H9 (cell line): ENCODE measurements at regions not wholly inside any gene's neighbourhood (a gene's known extent, or its start where the extent isn't known, plus 50 kb on each side); places are given as distances from the start of the nearest gene placed in this dataset.

Experiments used
- DNase-seq: peaks from one replicate; pipeline ENCODE4 v3.0.0-alpha.2; 2017
- H2AFZ ChIP-seq: one replicate; pipeline ENCODE4 v1.6.1; 2013; ENCODE audit warnings: mild to moderate bottlenecking, low read length, control low read depth, moderate library complexity
- H2AK5ac ChIP-seq: 2 replicates; pipeline ENCODE4 v1.6.1; 2013; ENCODE audit warnings: low read length, control low read depth, mixed read lengths; ENCODE audit not compliant: insufficient read length
- H2BK120ac ChIP-seq: one replicate; pipeline ENCODE4 v1.6.1; 2013; ENCODE audit warnings: low read depth, mild to moderate bottlenecking, low read length, control low read depth, inconsistent platforms; ENCODE audit not compliant: poor library complexity, severe bottlenecking
- H2BK12ac ChIP-seq: 2 replicates; pipeline ENCODE4 v1.6.1; 2013; ENCODE audit warnings: low read length, control low read depth, mixed read lengths, low read depth; ENCODE audit not compliant: insufficient read length
- H2BK15ac ChIP-seq: 2 replicates; pipeline ENCODE4 v1.6.1; 2013; ENCODE audit warnings: low read depth, low read length, control low read depth
- H2BK20ac ChIP-seq: one replicate; pipeline ENCODE4 v1.6.1; 2013; ENCODE audit warnings: low read depth, mild to moderate bottlenecking, low read length, control low read depth, inconsistent platforms; ENCODE audit not compliant: poor library complexity, severe bottlenecking
- H2BK5ac ChIP-seq: 2 replicates; pipeline ENCODE4 v1.6.1; 2013; ENCODE audit warnings: low read length, control low read depth, mixed read lengths; ENCODE audit not compliant: insufficient read length
- H3K14ac ChIP-seq: 2 replicates; pipeline ENCODE4 v1.6.1; 2013; ENCODE audit warnings: low read length, control low read depth; ENCODE audit not compliant: insufficient read depth
- H3K18ac ChIP-seq: 2 replicates; pipeline ENCODE4 v1.6.1; 2013; ENCODE audit warnings: low read depth, mild to moderate bottlenecking, mixed read lengths, low read length, control low read depth; ENCODE audit not compliant: insufficient read length
- H3K23ac ChIP-seq: 2 replicates; pipeline ENCODE4 v1.6.1; 2013; ENCODE audit warnings: low read length, control low read depth, mixed read lengths, low read depth; ENCODE audit not compliant: insufficient read length
- H3K23me2 ChIP-seq: 2 replicates; pipeline ENCODE4 v1.6.1; 2013; ENCODE audit warnings: low read depth, mild to moderate bottlenecking, mixed read lengths, low read length, control low read depth; ENCODE audit not compliant: insufficient read length, poor library complexity, severe bottlenecking
- H3K27ac ChIP-seq: 2 replicates; pipeline ENCODE4 v1.5.1; 2013; ENCODE audit warnings: low read length, control low read depth, mixed read lengths, low read depth; ENCODE audit not compliant: insufficient read length
- H3K27me3 ChIP-seq: 2 replicates; pipeline ENCODE4 v1.6.1; 2013; ENCODE audit warnings: low read length, control low read depth, inconsistent platforms; ENCODE audit not compliant: insufficient read depth
- H3K4ac ChIP-seq: 2 replicates; pipeline ENCODE4 v1.6.1; 2013; ENCODE audit warnings: low read depth, mild to moderate bottlenecking, control low read depth, inconsistent platforms, low read length, moderate library complexity
- H3K4me1 ChIP-seq: 2 replicates; pipeline ENCODE4 v1.6.1; 2013; ENCODE audit warnings: low read length, control low read depth, inconsistent platforms; ENCODE audit not compliant: insufficient read depth
- H3K4me2 ChIP-seq: 2 replicates; pipeline ENCODE4 v1.6.1; 2013; ENCODE audit warnings: low read length, control low read depth, mixed read lengths; ENCODE audit not compliant: insufficient read length, insufficient read depth
- H3K56ac ChIP-seq: 2 replicates; pipeline ENCODE4 v1.6.1; 2013; ENCODE audit warnings: low read depth, mild to moderate bottlenecking, mixed read lengths, low read length, control low read depth; ENCODE audit not compliant: insufficient read length
- H3K79me1 ChIP-seq: 2 replicates; pipeline ENCODE4 v1.6.1; 2013; ENCODE audit warnings: low read depth, mild to moderate bottlenecking, moderate library complexity, low read length, control low read depth, inconsistent platforms; ENCODE audit not compliant: insufficient read depth, poor library complexity, severe bottlenecking
- H3K79me2 ChIP-seq: 2 replicates; pipeline ENCODE4 v1.6.1; 2013; ENCODE audit warnings: low read length, control low read depth, inconsistent platforms; ENCODE audit not compliant: insufficient read depth
- H3K9ac ChIP-seq: 2 replicates; pipeline ENCODE4 v1.6.1; 2013; ENCODE audit warnings: low read length, control low read depth, mixed read lengths; ENCODE audit not compliant: insufficient read length; ENCODE audit errors: extremely low read depth
- H3K9me3 ChIP-seq: one replicate; pipeline ENCODE4 v1.6.1; 2013; ENCODE audit warnings: low read depth, low read length, inconsistent platforms; ENCODE audit not compliant: control insufficient read depth
- H3T11ph ChIP-seq: one replicate; pipeline ENCODE4 v1.6.1; 2013; ENCODE audit warnings: mild to moderate bottlenecking, low read length, control low read depth, inconsistent platforms
- H4K20me1 ChIP-seq: one replicate; pipeline ENCODE4 v1.6.1; 2013; ENCODE audit not compliant: control insufficient read depth, insufficient read length, insufficient read depth
- H4K5ac ChIP-seq: 2 replicates; pipeline ENCODE4 v1.6.1; 2013; ENCODE audit warnings: low read depth, mild to moderate bottlenecking, mixed read lengths, low read length, control low read depth; ENCODE audit not compliant: insufficient read length
- H4K8ac ChIP-seq: replicated peaks from 2 replicates; pipeline ENCODE4 v1.6.1; 2013; ENCODE audit warnings: low read length, control low read depth, mixed read lengths, low read depth; ENCODE audit not compliant: insufficient read length
- H4K91ac ChIP-seq: 2 replicates; pipeline ENCODE4 v1.6.1; 2013; ENCODE audit warnings: low read depth, mild to moderate bottlenecking, moderate library complexity, mixed read lengths, low read length, control low read depth; ENCODE audit not compliant: insufficient read length
- H3K27ac Mint-ChIP-seq, 3 experiments: 2 replicates in 2 of 3; 3 replicates in 1 of 3; pipeline ENCODE4 v1.8.0; 2020 to 2021; ENCODE audit warnings: mixed read lengths in 3 of 3, mild to moderate bottlenecking in 1 of 3, moderate library complexity in 1 of 3
- H3K27me3 Mint-ChIP-seq: 2 replicates; pipeline ENCODE4 v1.8.0; 2021; ENCODE audit warnings: low read depth, mild to moderate bottlenecking, moderate library complexity, mixed read lengths
- H3K36me3 Mint-ChIP-seq, 3 experiments: 2 replicates in 2 of 3; 3 replicates in 1 of 3; pipeline ENCODE4 v1.8.0; 2020 to 2021; ENCODE audit warnings: low read depth in 3 of 3, mixed read lengths in 3 of 3; ENCODE audit not compliant: insufficient read depth in 1 of 3
- H3K4me1 Mint-ChIP-seq, 2 experiments: 2 replicates each; pipeline ENCODE4 v1.8.0; 2020; ENCODE audit warnings: mixed read lengths in 2 of 2
- H3K4me3 Mint-ChIP-seq, 2 experiments: 2 replicates in 1 of 2; 3 replicates in 1 of 2; pipeline ENCODE4 v1.8.0; 2020 to 2021; ENCODE audit warnings: mild to moderate bottlenecking in 2 of 2, mixed read lengths in 2 of 2, moderate library complexity in 1 of 2
- H3K9me3 Mint-ChIP-seq, 2 experiments: 2 replicates in 1 of 2; 3 replicates in 1 of 2; pipeline ENCODE4 v1.8.0; 2020; ENCODE audit warnings: mild to moderate bottlenecking in 2 of 2, mixed read lengths in 2 of 2, moderate library complexity in 1 of 2
- WGBS: extraction: QIAGEN DNeasy Blood & Tissue Kit; methylation state at CpG from one replicate; pipeline ENCODE4 v1.1.7; 2013; ENCODE audit warnings: missing lambda C conversion rate, low lambda C conversion rate, mixed read lengths; ENCODE audit not compliant: insufficient read length; ENCODE audit errors: extremely low coverage; 5-methylcytosine and 5-hydroxymethylcytosine counted together
- TF ChIP-seq, protein P1 (sequence below): fragments of 200-600 bp; sonication (generic); conservative IDR thresholded peaks from 3 replicates; pipeline ENCODE4 v1.8.0; 2021; ENCODE audit warnings: antibody characterized with exemption, mild to moderate bottlenecking

DNA sequence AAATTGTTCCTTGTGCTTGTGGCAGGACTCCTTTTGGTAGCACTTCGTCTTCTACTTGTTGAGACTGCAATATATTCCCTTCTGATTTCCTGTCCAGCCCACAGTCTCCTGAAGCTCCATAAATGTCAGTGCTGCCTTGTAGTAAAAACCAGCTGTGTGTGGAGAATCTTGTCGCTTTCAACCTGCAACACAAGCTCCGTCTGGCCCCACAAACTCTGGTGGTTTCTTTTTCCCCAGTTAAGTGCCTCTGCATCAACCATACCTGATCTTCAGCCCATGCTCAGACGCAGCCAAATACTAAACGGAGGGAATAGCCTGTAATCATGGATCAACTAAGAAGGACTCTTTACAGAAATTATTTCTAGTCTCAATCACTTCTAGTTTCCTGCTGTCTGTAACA is 1133.3 kb upstream of the ADGRB3 start:
- no peak overlapping the region for H3T11ph ChIP-seq
- H3K9me3 ChIP-seq, result peaks cover 6% of the 10 kb centered on the region
- H2BK120ac ChIP-seq, result no peak overlapping the region
- H3K4me2 ChIP-seq, result no peak overlapping the region
- no peak overlapping the region for H3K56ac ChIP-seq
- no peak overlapping the region for H3K23ac ChIP-seq
- no peaks in the 10 kb centered on the region for H4K20me1 ChIP-seq
- H4K91ac ChIP-seq, result no peak overlapping the region
- H3K9ac ChIP-seq, result no peak overlapping the region
- H3K4me1 ChIP-seq, result no peaks in the 10 kb centered on the region
- H2AK5ac ChIP-seq, result no peak overlapping the region
- Mint-ChIP-seq H3K36me3 (peaks cover 4 to 7% (median 4%) of the 10 kb centered on the region in 3 experiments), H3K4me1 (no peaks in the 10 kb centered on the region), H3K27me3 (no peaks in the 10 kb centered on the region), H3K4me3 (no peak overlapping the region), H3K9me3 (peaks cover 11 to 15% of the 10 kb centered on the region in 2 experiments), H3K27ac (peak overlapping the region in 1 of 3 experiments; percentile 34; a peak in 1 of 7 replicates)
- H2BK5ac ChIP-seq, result no peak overlapping the region
- no peak overlapping the region for H3K18ac ChIP-seq
- no peak for DNase-seq
- no peak overlapping the region for H3K27ac ChIP-seq
- no peak overlapping the region for H3K14ac ChIP-seq
- no peak overlapping the region for H2AFZ ChIP-seq
- no peak overlapping the region for H2BK15ac ChIP-seq
- no peaks in the 10 kb centered on the region for H3K79me2 ChIP-seq
- H3K23me2 ChIP-seq, result no peaks in the 10 kb centered on the region
- TF ChIP-seq, protein P1, sequence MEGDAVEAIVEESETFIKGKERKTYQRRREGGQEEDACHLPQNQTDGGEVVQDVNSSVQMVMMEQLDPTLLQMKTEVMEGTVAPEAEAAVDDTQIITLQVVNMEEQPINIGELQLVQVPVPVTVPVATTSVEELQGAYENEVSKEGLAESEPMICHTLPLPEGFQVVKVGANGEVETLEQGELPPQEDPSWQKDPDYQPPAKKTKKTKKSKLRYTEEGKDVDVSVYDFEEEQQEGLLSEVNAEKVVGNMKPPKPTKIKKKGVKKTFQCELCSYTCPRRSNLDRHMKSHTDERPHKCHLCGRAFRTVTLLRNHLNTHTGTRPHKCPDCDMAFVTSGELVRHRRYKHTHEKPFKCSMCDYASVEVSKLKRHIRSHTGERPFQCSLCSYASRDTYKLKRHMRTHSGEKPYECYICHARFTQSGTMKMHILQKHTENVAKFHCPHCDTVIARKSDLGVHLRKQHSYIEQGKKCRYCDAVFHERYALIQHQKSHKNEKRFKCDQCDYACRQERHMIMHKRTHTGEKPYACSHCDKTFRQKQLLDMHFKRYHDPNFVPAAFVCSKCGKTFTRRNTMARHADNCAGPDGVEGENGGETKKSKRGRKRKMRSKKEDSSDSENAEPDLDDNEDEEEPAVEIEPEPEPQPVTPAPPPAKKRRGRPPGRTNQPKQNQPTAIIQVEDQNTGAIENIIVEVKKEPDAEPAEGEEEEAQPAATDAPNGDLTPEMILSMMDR, result no peak
- no peak overlapping the region for H3K4ac ChIP-seq
- H2BK12ac ChIP-seq, result no peak overlapping the region
- no CpG with 5 or more reads among the region's 5 CpGs for WGBS
- H2BK20ac ChIP-seq, result no peak overlapping the region
- no peaks in the 10 kb centered on the region for H3K27me3 ChIP-seq
- H3K79me1 ChIP-seq, result no peaks in the 10 kb centered on the region
- no peak overlapping the region for H4K8ac ChIP-seq
- H4K5ac ChIP-seq, result no peak overlapping the region
